WTC11 (cell line): ENCODE measurements at regions not wholly inside any gene's neighbourhood (a gene's known extent, or its start where the extent isn't known, plus 50 kb on each side); places are given as distances from the start of the nearest gene placed in this dataset.

Experiments used
- ATAC-seq: fragments of 200-7000 bp; cut with Tn5 transposase; 2 replicates; pipeline ENCODE4 v1.10.0; 2021; ENCODE audit warnings: mild to moderate bottlenecking, moderate library complexity
- CTCF ChIA-PET: fragments of 300-600 bp; sonication (Branson Sonifier 250); formaldehyde crosslinking; loops from one replicate; lab custom pipeline; 2021; ENCODE audit warnings: antibody characterized with exemption; lab: Charles Lee
- POLR2A ChIA-PET: fragments of 350-600 bp; sonication (Branson Sonifier 250); formaldehyde crosslinking; loops from one replicate; lab custom pipeline; 2021; ENCODE audit warnings: antibody characterized with exemption; lab: Charles Lee
- DNase-seq: peaks from one replicate; pipeline ENCODE4 v3.0.0; 2021; ENCODE audit warnings: low spot score
- H3K27ac Mint-ChIP-seq: 2 replicates; pipeline ENCODE4 v1.8.0; 2021; ENCODE audit warnings: mixed read lengths
- H3K27me3 Mint-ChIP-seq: 2 replicates; pipeline ENCODE4 v1.8.0; 2021; ENCODE audit warnings: low read depth, mild to moderate bottlenecking, moderate library complexity, mixed read lengths
- H3K36me3 Mint-ChIP-seq: 2 replicates; pipeline ENCODE4 v1.8.0; 2021; ENCODE audit warnings: mixed read lengths
- H3K4me1 Mint-ChIP-seq: 2 replicates; pipeline ENCODE4 v1.8.0; 2022; ENCODE audit warnings: mixed read lengths
- H3K4me3 Mint-ChIP-seq: 2 replicates; pipeline ENCODE4 v1.8.0; 2021; ENCODE audit warnings: mild to moderate bottlenecking, moderate library complexity, mixed read lengths
- H3K9me3 Mint-ChIP-seq: 2 replicates; pipeline ENCODE4 v1.8.0; 2021; ENCODE audit warnings: mixed read lengths
- ESRRA ChIP-seq: sonication (generic); formaldehyde crosslinking; IDR thresholded peaks from 2 replicates; pipeline ENCODE4 v1.8.1; 2022; ENCODE audit warnings: mild to moderate bottlenecking, missing genetic modification reagents, borderline replicate concordance
- FOXK1 ChIP-seq: sonication (generic); formaldehyde crosslinking; IDR thresholded peaks from 2 replicates; pipeline ENCODE4 v1.8.0; 2022; ENCODE audit warnings: mild to moderate bottlenecking, moderate library complexity, missing genetic modification reagents
- GTF2I ChIP-seq: fragments of 250-450 bp; sonication (Bioruptor Pico); conservative IDR thresholded peaks from 2 replicates; pipeline ENCODE4 v1.4.0; 2021; ENCODE audit warnings: mild to moderate bottlenecking
- NFYB ChIP-seq: sonication (generic); formaldehyde crosslinking; conservative IDR thresholded peaks from 2 replicates; pipeline ENCODE4 v1.8.0; 2022; ENCODE audit warnings: low read depth, missing genetic modification reagents
- OVOL2 ChIP-seq: fragments of 250-450 bp; sonication (Bioruptor Pico); IDR thresholded peaks from 2 replicates; pipeline ENCODE4 v1.9.0; 2021; ENCODE audit warnings: mild to moderate bottlenecking, borderline replicate concordance
- TCF7 ChIP-seq: sonication (generic); formaldehyde crosslinking; IDR thresholded peaks from 2 replicates; pipeline ENCODE4 v1.8.0; 2022; ENCODE audit warnings: mild to moderate bottlenecking, low read depth, missing genetic modification reagents, moderate library complexity
- ZNF317 ChIP-seq: sonication (generic); formaldehyde crosslinking; IDR thresholded peaks from 2 replicates; pipeline ENCODE4 v1.8.1; 2023; ENCODE audit warnings: low read depth, mild to moderate bottlenecking, moderate library complexity, missing genetic modification reagents, borderline replicate concordance
- ZNF423 ChIP-seq: fragments of 250-450 bp; sonication (Bioruptor Pico); IDR thresholded peaks from 2 replicates; pipeline ENCODE4 v2.1.2; 2022; ENCODE audit warnings: mild to moderate bottlenecking, moderate library complexity
- ZNF671 ChIP-seq: fragments of 250-450 bp; sonication (Bioruptor Pico); IDR thresholded peaks from 2 replicates; pipeline ENCODE4 v1.8.0; 2021; ENCODE audit warnings: mild to moderate bottlenecking
- TF ChIP-seq, protein P1 (sequence below): fragments of 250-450 bp; sonication (Bioruptor Pico); IDR thresholded peaks from 2 replicates; pipeline ENCODE4 v1.9.0; 2021; ENCODE audit warnings: mild to moderate bottlenecking
- TF ChIP-seq, protein P2 (sequence below): sonication (generic); formaldehyde crosslinking; conservative IDR thresholded peaks from 2 replicates; pipeline ENCODE4 v1.8.1; 2022; ENCODE audit warnings: mild to moderate bottlenecking, missing genetic modification reagents
- TF ChIP-seq, protein P3 (sequence below): sonication (generic); formaldehyde crosslinking; IDR thresholded peaks from 2 replicates; pipeline ENCODE4 v1.8.1; 2023; ENCODE audit warnings: mild to moderate bottlenecking, missing genetic modification reagents, moderate library complexity
- TF ChIP-seq, protein P4 (sequence below): sonication (generic); formaldehyde crosslinking; IDR thresholded peaks from 2 replicates; pipeline ENCODE4 v1.8.0; 2023; ENCODE audit warnings: missing genetic modification reagents
- TF ChIP-seq, protein P5 (sequence below): fragments of 250-450 bp; sonication (Bioruptor Pico); IDR thresholded peaks from 2 replicates; pipeline ENCODE4 v1.9.0; 2021; ENCODE audit warnings: mild to moderate bottlenecking, borderline replicate concordance
- TF ChIP-seq, protein P6 (sequence below): sonication (generic); formaldehyde crosslinking; IDR thresholded peaks from 2 replicates; pipeline ENCODE4 v1.8.0; 2023; ENCODE audit warnings: mild to moderate bottlenecking, missing genetic modification reagents
- TF ChIP-seq, protein P7 (sequence below): sonication (generic); formaldehyde crosslinking; IDR thresholded peaks from 2 replicates; pipeline ENCODE4 v1.8.1; 2022; ENCODE audit warnings: mild to moderate bottlenecking, moderate library complexity, missing genetic modification reagents
- TF ChIP-seq, protein P8 (sequence below): sonication (generic); formaldehyde crosslinking; IDR thresholded peaks from 2 replicates; pipeline ENCODE4 v1.8.1; 2023; ENCODE audit warnings: mild to moderate bottlenecking, missing genetic modification reagents, borderline replicate concordance

DNA sequence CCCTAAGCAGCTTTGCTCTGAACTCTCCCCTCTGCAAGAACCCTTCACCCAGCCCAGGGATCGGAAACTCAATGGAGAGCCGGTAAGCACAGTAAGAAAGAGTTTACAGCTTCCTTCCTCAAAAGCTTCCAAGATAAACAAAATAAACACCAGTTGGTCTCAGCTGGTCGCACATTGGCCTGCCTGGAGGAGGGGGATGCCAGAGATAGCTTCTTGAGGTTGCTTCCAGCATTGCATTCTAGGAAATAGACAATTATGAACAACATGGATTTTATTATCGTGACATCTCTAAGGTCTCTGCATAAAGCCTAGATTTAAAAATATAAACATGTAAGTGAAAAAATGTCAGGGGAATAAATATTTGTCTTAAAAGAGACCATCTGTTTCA is 141.5 kb upstream of the PKDCC start:
- Mint-ChIP-seq H3K9me3 (no peaks in the 10 kb centered on the region), H3K27ac (no peak overlapping the region), H3K36me3 (no peaks in the 10 kb centered on the region), H3K27me3 (peaks cover 4% of the 10 kb centered on the region; the same call in 1 of the 2 replicates), H3K4me1 (peaks cover 14% of the 10 kb centered on the region), H3K4me3 (no peak overlapping the region)
- ChIA-PET POLR2A (no interaction called here), CTCF (interaction anchor here (0.6 to 1.2 kb wide), 3 partner anchors 58 to 185 kb away, joined by 3 read pairs; no protein-coding TSS in a partner anchor)
- TF ChIP-seq OVOL2 = no peak
- TF ChIP-seq NFYB (CRISPR knock-in tag) = no peak
- TF ChIP-seq, protein P1, sequence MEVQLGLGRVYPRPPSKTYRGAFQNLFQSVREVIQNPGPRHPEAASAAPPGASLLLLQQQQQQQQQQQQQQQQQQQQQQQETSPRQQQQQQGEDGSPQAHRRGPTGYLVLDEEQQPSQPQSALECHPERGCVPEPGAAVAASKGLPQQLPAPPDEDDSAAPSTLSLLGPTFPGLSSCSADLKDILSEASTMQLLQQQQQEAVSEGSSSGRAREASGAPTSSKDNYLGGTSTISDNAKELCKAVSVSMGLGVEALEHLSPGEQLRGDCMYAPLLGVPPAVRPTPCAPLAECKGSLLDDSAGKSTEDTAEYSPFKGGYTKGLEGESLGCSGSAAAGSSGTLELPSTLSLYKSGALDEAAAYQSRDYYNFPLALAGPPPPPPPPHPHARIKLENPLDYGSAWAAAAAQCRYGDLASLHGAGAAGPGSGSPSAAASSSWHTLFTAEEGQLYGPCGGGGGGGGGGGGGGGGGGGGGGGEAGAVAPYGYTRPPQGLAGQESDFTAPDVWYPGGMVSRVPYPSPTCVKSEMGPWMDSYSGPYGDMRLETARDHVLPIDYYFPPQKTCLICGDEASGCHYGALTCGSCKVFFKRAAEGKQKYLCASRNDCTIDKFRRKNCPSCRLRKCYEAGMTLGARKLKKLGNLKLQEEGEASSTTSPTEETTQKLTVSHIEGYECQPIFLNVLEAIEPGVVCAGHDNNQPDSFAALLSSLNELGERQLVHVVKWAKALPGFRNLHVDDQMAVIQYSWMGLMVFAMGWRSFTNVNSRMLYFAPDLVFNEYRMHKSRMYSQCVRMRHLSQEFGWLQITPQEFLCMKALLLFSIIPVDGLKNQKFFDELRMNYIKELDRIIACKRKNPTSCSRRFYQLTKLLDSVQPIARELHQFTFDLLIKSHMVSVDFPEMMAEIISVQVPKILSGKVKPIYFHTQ = no peak
- TF ChIP-seq, protein P2, sequence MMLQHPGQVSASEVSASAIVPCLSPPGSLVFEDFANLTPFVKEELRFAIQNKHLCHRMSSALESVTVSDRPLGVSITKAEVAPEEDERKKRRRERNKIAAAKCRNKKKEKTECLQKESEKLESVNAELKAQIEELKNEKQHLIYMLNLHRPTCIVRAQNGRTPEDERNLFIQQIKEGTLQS (CRISPR knock-in tag) = no peak
- no peak for TF ChIP-seq ZNF671 (CRISPR knock-in tag)
- no peak for TF ChIP-seq TCF7 (CRISPR knock-in tag)
- TF ChIP-seq, protein P3, sequence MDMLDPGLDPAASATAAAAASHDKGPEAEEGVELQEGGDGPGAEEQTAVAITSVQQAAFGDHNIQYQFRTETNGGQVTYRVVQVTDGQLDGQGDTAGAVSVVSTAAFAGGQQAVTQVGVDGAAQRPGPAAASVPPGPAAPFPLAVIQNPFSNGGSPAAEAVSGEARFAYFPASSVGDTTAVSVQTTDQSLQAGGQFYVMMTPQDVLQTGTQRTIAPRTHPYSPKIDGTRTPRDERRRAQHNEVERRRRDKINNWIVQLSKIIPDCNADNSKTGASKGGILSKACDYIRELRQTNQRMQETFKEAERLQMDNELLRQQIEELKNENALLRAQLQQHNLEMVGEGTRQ (CRISPR knock-in tag) = no peak
- TF ChIP-seq, protein P4, sequence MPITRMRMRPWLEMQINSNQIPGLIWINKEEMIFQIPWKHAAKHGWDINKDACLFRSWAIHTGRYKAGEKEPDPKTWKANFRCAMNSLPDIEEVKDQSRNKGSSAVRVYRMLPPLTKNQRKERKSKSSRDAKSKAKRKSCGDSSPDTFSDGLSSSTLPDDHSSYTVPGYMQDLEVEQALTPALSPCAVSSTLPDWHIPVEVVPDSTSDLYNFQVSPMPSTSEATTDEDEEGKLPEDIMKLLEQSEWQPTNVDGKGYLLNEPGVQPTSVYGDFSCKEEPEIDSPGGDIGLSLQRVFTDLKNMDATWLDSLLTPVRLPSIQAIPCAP (CRISPR knock-in tag) = no peak
- TF ChIP-seq, protein P5, sequence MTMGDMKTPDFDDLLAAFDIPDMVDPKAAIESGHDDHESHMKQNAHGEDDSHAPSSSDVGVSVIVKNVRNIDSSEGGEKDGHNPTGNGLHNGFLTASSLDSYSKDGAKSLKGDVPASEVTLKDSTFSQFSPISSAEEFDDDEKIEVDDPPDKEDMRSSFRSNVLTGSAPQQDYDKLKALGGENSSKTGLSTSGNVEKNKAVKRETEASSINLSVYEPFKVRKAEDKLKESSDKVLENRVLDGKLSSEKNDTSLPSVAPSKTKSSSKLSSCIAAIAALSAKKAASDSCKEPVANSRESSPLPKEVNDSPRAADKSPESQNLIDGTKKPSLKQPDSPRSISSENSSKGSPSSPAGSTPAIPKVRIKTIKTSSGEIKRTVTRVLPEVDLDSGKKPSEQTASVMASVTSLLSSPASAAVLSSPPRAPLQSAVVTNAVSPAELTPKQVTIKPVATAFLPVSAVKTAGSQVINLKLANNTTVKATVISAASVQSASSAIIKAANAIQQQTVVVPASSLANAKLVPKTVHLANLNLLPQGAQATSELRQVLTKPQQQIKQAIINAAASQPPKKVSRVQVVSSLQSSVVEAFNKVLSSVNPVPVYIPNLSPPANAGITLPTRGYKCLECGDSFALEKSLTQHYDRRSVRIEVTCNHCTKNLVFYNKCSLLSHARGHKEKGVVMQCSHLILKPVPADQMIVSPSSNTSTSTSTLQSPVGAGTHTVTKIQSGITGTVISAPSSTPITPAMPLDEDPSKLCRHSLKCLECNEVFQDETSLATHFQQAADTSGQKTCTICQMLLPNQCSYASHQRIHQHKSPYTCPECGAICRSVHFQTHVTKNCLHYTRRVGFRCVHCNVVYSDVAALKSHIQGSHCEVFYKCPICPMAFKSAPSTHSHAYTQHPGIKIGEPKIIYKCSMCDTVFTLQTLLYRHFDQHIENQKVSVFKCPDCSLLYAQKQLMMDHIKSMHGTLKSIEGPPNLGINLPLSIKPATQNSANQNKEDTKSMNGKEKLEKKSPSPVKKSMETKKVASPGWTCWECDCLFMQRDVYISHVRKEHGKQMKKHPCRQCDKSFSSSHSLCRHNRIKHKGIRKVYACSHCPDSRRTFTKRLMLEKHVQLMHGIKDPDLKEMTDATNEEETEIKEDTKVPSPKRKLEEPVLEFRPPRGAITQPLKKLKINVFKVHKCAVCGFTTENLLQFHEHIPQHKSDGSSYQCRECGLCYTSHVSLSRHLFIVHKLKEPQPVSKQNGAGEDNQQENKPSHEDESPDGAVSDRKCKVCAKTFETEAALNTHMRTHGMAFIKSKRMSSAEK = no peak
- TF ChIP-seq, protein P6, sequence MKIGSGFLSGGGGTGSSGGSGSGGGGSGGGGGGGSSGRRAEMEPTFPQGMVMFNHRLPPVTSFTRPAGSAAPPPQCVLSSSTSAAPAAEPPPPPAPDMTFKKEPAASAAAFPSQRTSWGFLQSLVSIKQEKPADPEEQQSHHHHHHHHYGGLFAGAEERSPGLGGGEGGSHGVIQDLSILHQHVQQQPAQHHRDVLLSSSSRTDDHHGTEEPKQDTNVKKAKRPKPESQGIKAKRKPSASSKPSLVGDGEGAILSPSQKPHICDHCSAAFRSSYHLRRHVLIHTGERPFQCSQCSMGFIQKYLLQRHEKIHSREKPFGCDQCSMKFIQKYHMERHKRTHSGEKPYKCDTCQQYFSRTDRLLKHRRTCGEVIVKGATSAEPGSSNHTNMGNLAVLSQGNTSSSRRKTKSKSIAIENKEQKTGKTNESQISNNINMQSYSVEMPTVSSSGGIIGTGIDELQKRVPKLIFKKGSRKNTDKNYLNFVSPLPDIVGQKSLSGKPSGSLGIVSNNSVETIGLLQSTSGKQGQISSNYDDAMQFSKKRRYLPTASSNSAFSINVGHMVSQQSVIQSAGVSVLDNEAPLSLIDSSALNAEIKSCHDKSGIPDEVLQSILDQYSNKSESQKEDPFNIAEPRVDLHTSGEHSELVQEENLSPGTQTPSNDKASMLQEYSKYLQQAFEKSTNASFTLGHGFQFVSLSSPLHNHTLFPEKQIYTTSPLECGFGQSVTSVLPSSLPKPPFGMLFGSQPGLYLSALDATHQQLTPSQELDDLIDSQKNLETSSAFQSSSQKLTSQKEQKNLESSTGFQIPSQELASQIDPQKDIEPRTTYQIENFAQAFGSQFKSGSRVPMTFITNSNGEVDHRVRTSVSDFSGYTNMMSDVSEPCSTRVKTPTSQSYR = no peak
- no peak for TF ChIP-seq ZNF423 (CRISPR knock-in tag)
- TF ChIP-seq GTF2I = no peak
- no peak for DNase-seq
- no peak for ATAC-seq

DNA sequence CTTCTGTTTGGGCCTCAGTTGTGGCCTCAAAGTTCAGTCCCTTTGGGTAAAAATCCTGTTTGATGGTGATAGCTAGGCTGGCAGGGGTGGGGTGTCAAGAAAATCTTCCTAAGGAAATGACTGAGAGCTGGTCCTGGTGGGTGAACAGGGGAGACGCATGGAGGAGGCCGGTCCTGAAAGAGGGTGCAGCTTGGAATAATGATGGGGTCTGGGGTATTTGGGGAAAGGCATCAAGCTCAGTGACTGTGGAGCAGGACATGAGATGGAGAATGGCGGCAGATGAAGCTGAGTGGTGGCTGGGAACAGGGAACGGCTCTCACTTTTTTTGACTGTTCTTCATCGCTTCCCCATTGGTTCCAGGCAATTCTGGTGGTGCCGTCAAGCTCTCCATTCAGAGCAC is 140.7 kb upstream of the PKDCC start:
- Mint-ChIP-seq H3K4me3 (no peak overlapping the region), H3K27me3 (peaks cover 4% of the 10 kb centered on the region; the same call in 1 of the 2 replicates), H3K36me3 (no peaks in the 10 kb centered on the region), H3K9me3 (no peaks in the 10 kb centered on the region), H3K27ac (no peak overlapping the region), H3K4me1 (peaks cover 14% of the 10 kb centered on the region)
- ChIA-PET CTCF (interaction anchor here (0.9 kb wide), 1 partner anchor 37 kb away, joined by 3 read pairs; no protein-coding TSS in a partner anchor), POLR2A (no interaction called here)
- DNase-seq (no peak), ATAC-seq (no peak)
- TF ChIP-seq FOXK1 (no peak), ZNF317 (no peak), ESRRA (no peak)
- TF ChIP-seq, protein P7, sequence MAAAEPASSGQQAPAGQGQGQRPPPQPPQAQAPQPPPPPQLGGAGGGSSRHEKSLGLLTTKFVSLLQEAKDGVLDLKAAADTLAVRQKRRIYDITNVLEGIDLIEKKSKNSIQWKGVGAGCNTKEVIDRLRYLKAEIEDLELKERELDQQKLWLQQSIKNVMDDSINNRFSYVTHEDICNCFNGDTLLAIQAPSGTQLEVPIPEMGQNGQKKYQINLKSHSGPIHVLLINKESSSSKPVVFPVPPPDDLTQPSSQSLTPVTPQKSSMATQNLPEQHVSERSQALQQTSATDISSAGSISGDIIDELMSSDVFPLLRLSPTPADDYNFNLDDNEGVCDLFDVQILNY = no peak
- TF ChIP-seq, protein P4 (CRISPR knock-in tag) = no peak
- TF ChIP-seq, protein P8, sequence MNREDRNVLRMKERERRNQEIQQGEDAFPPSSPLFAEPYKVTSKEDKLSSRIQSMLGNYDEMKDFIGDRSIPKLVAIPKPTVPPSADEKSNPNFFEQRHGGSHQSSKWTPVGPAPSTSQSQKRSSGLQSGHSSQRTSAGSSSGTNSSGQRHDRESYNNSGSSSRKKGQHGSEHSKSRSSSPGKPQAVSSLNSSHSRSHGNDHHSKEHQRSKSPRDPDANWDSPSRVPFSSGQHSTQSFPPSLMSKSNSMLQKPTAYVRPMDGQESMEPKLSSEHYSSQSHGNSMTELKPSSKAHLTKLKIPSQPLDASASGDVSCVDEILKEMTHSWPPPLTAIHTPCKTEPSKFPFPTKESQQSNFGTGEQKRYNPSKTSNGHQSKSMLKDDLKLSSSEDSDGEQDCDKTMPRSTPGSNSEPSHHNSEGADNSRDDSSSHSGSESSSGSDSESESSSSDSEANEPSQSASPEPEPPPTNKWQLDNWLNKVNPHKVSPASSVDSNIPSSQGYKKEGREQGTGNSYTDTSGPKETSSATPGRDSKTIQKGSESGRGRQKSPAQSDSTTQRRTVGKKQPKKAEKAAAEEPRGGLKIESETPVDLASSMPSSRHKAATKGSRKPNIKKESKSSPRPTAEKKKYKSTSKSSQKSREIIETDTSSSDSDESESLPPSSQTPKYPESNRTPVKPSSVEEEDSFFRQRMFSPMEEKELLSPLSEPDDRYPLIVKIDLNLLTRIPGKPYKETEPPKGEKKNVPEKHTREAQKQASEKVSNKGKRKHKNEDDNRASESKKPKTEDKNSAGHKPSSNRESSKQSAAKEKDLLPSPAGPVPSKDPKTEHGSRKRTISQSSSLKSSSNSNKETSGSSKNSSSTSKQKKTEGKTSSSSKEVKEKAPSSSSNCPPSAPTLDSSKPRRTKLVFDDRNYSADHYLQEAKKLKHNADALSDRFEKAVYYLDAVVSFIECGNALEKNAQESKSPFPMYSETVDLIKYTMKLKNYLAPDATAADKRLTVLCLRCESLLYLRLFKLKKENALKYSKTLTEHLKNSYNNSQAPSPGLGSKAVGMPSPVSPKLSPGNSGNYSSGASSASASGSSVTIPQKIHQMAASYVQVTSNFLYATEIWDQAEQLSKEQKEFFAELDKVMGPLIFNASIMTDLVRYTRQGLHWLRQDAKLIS (CRISPR knock-in tag) = no peak
